Loucy (cell line): ENCODE measurements at regions not wholly inside any gene's neighbourhood (a gene's known extent, or its start where the extent isn't known, plus 50 kb on each side); places are given as distances from the start of the nearest gene placed in this dataset.

Source experiments
- H2AFZ ChIP-seq: fragments of 200-600 bp; sonication (generic); 2 replicates; pipeline ENCODE4 v1.6.0; 2016; ENCODE audit warnings: antibody characterized with exemption, mild to moderate bottlenecking, low read length, moderate library complexity
- H3F3A ChIP-seq: fragments of 200-600 bp; 2 replicates; pipeline ENCODE4 v1.6.0; 2016; ENCODE audit warnings: antibody characterized with exemption, low read depth, mild to moderate bottlenecking
- H3K27me3 ChIP-seq: fragments of 200-600 bp; sonication (generic); 2 replicates; pipeline ENCODE4 v1.6.1; 2014; ENCODE audit warnings: low read length, mild to moderate bottlenecking; ENCODE audit not compliant: insufficient read depth, poor library complexity, severe bottlenecking
- H3K36me3 ChIP-seq: fragments of 200-600 bp; sonication (generic); 2 replicates; pipeline ENCODE4 v1.6.1; 2016; ENCODE audit warnings: low read length; ENCODE audit not compliant: insufficient read depth
- H3K4me1 ChIP-seq: fragments of 200-600 bp; sonication (generic); 2 replicates; pipeline ENCODE4 v1.5.1; 2014; ENCODE audit warnings: low read length, mild to moderate bottlenecking; ENCODE audit not compliant: insufficient read depth, poor library complexity, severe bottlenecking
- H3K4me2 ChIP-seq: fragments of 200-600 bp; sonication (generic); 2 replicates; pipeline ENCODE4 v1.6.0; 2014; ENCODE audit warnings: antibody characterized with exemption, low read length, low read depth, mild to moderate bottlenecking; ENCODE audit not compliant: poor library complexity, severe bottlenecking
- H3K4me3 ChIP-seq: fragments of 200-600 bp; sonication (generic); 2 replicates; pipeline ENCODE4 v1.5.1; 2014; ENCODE audit warnings: low read length, mild to moderate bottlenecking, mixed read lengths; ENCODE audit not compliant: poor library complexity, severe bottlenecking
- H3K79me2 ChIP-seq: fragments of 200-600 bp; sonication (generic); 2 replicates; pipeline ENCODE4 v1.6.1; 2014; ENCODE audit warnings: low read length; ENCODE audit not compliant: insufficient read depth
- H3K9ac ChIP-seq: fragments of 200-600 bp; sonication (generic); 2 replicates; pipeline ENCODE4 v1.6.0; 2014; ENCODE audit warnings: mild to moderate bottlenecking, low read depth, low read length, moderate library complexity; ENCODE audit not compliant: poor library complexity, severe bottlenecking
- H3K9me2 ChIP-seq: fragments of 200-600 bp; sonication (generic); replicated peaks from 2 replicates; pipeline ENCODE4 v1.6.1; 2016; ENCODE audit warnings: low read depth, low read length, mixed read lengths
- H3K9me3 ChIP-seq: fragments of 200-600 bp; sonication (generic); 2 replicates; pipeline ENCODE4 v1.6.1; 2014; ENCODE audit warnings: mild to moderate bottlenecking, antibody characterized with exemption, low read length, low read depth; ENCODE audit not compliant: insufficient read depth
- H4K20me1 ChIP-seq: fragments of 200-600 bp; sonication (generic); 2 replicates; pipeline ENCODE4 v1.6.0; 2014; ENCODE audit warnings: antibody characterized with exemption, low read length, mild to moderate bottlenecking; ENCODE audit not compliant: insufficient read depth, poor library complexity, severe bottlenecking
- EZH2phosphoT487 ChIP-seq: fragments of 200-600 bp; IDR thresholded peaks from 2 replicates; pipeline ENCODE4 v1.6.1; 2018; ENCODE audit warnings: antibody characterized with exemption, mild to moderate bottlenecking, moderate library complexity, borderline replicate concordance
- TF ChIP-seq, protein P1 (sequence below): fragments of 200-600 bp; sonication (generic); conservative IDR thresholded peaks from 2 replicates; pipeline ENCODE4 v1.5.1; 2014; ENCODE audit warnings: mild to moderate bottlenecking, antibody characterized with exemption, low read length

GRCh38 chr9:21565155-21565554, 83.0 kb upstream of the IFNE start:
- no peak overlapping the region for H2AFZ ChIP-seq
- H3K36me3 ChIP-seq: no peaks in the 10 kb centered on the region
- H3K27me3 ChIP-seq: no peaks in the 10 kb centered on the region
- no peak overlapping the region for H3K9ac ChIP-seq
- H3F3A ChIP-seq: no peaks in the 10 kb centered on the region
- no peaks in the 10 kb centered on the region for H4K20me1 ChIP-seq
- no peaks in the 10 kb centered on the region for H3K9me3 ChIP-seq
- H3K9me2 ChIP-seq: no peaks in the 10 kb centered on the region
- H3K4me1 ChIP-seq: no peaks in the 10 kb centered on the region
- TF ChIP-seq, protein P1, sequence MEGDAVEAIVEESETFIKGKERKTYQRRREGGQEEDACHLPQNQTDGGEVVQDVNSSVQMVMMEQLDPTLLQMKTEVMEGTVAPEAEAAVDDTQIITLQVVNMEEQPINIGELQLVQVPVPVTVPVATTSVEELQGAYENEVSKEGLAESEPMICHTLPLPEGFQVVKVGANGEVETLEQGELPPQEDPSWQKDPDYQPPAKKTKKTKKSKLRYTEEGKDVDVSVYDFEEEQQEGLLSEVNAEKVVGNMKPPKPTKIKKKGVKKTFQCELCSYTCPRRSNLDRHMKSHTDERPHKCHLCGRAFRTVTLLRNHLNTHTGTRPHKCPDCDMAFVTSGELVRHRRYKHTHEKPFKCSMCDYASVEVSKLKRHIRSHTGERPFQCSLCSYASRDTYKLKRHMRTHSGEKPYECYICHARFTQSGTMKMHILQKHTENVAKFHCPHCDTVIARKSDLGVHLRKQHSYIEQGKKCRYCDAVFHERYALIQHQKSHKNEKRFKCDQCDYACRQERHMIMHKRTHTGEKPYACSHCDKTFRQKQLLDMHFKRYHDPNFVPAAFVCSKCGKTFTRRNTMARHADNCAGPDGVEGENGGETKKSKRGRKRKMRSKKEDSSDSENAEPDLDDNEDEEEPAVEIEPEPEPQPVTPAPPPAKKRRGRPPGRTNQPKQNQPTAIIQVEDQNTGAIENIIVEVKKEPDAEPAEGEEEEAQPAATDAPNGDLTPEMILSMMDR: no peak
- no peak for TF ChIP-seq EZH2phosphoT487
- no peak overlapping the region for H3K4me3 ChIP-seq
- H3K79me2 ChIP-seq: no peaks in the 10 kb centered on the region
- no peak overlapping the region for H3K4me2 ChIP-seq

- H3K4me2 ChIP-seq: no peak overlapping the region
- H3K9ac ChIP-seq: no peak overlapping the region
- TF ChIP-seq, protein P1: no peak
- TF ChIP-seq EZH2phosphoT487: no peak
- no peak overlapping the region for H2AFZ ChIP-seq
- no peaks in the 10 kb centered on the region for H3K9me2 ChIP-seq
- H3F3A ChIP-seq: no peaks in the 10 kb centered on the region
- no peaks in the 10 kb centered on the region for H3K9me3 ChIP-seq
- no peaks in the 10 kb centered on the region for H3K36me3 ChIP-seq
- no peaks in the 10 kb centered on the region for H3K4me1 ChIP-seq
- H3K27me3 ChIP-seq: no peaks in the 10 kb centered on the region
- no peaks in the 10 kb centered on the region for H3K79me2 ChIP-seq
- H4K20me1 ChIP-seq: no peaks in the 10 kb centered on the region
- no peak overlapping the region for H3K4me3 ChIP-seq
Measured at GRCh38 chr9:21567926-21568325, 85.8 kb upstream of the IFNE start.

DNA sequence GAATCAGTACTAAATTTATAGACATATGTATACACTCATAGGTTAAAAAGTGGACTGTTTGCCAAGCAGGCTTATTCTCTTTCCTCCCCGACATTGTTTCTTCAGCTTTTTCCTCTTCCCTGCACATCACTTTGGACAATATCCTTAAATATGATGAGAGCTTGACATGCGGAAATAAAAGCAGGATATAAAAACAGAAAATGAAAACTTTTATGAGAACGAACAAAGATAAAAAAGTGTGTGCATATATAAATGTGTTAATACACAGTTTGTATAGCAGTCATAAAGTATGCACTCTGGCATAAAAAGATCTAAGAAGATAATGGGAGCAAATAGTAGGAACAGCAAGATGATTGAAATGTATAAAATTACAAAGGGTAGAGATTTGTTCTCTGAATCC, 86.4 kb upstream of the IFNE start:
- Histone ChIP-seq H3K9ac (no peak overlapping the region), H3K27me3 (no peaks in the 10 kb centered on the region)

More for the DNA sequence above, 86.4 kb upstream of the IFNE start:
- Histone ChIP-seq H3K4me2 (no peak overlapping the region), H2AFZ (no peak overlapping the region), H3K4me1 (no peaks in the 10 kb centered on the region), H3K9me2 (no peaks in the 10 kb centered on the region), H3K79me2 (no peaks in the 10 kb centered on the region), H4K20me1 (no peaks in the 10 kb centered on the region), H3K4me3 (no peak overlapping the region), H3K36me3 (no peaks in the 10 kb centered on the region), H3K9me3 (no peaks in the 10 kb centered on the region), H3F3A (no peaks in the 10 kb centered on the region)
- TF ChIP-seq, protein P1: no peak
- TF ChIP-seq EZH2phosphoT487: no peak
